22Rv1 (cell line): ENCODE measurements at regions not wholly inside any gene's neighbourhood (a gene's known extent, or its start where the extent isn't known, plus 50 kb on each side); places are given as distances from the start of the nearest gene placed in this dataset.

Experiments
- CTCF ChIP-seq: fragments of 450-650 bp; IDR thresholded peaks from 2 replicates; pipeline ENCODE4 v1.5.1; 2017; ENCODE audit warnings: mild to moderate bottlenecking
- ZFX ChIP-seq: fragments of 450-650 bp; IDR thresholded peaks from 2 replicates; pipeline ENCODE4 v1.6.1; 2017; ENCODE audit warnings: antibody characterized with exemption, borderline replicate concordance

- TF ChIP-seq ZFX, result no peak
- TF ChIP-seq CTCF, result no peak
These were observed 545.6 kb upstream of the EPHA7 start for GRCh38 chr6:93964926-93965325.
